ENCODE measurements at regions not wholly inside any gene's neighbourhood (a gene's known extent, or its start where the extent isn't known, plus 50 kb on each side); places are given as distances from the start of the nearest gene placed in this dataset.
"Not testable (repeated sequence)": the region's sequence is repeated elsewhere in the genome, so short reads cannot be mapped to it uniquely, and the experiment has no call there.

DNA sequence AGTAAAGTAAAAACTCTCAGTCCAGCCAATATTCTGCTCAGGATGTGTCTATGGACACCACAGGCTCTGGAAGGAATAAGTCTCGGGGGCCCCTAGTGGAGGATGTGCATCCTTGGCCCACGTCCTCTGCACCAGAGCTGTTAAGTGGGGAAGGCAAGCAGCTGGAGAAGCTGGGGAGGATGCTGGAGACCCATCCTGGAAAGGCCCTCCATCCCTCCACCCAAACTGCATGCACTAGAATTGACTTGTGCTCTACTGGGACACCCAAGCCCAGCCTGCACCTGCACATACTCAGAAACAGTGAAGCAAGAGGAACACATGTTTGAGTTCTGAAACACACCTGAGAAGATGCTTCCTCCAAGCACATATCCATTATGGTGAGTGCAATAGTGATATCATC, 307.8 kb downstream of the TSHZ3 start:
- TF ChIP-seq, protein P1, sequence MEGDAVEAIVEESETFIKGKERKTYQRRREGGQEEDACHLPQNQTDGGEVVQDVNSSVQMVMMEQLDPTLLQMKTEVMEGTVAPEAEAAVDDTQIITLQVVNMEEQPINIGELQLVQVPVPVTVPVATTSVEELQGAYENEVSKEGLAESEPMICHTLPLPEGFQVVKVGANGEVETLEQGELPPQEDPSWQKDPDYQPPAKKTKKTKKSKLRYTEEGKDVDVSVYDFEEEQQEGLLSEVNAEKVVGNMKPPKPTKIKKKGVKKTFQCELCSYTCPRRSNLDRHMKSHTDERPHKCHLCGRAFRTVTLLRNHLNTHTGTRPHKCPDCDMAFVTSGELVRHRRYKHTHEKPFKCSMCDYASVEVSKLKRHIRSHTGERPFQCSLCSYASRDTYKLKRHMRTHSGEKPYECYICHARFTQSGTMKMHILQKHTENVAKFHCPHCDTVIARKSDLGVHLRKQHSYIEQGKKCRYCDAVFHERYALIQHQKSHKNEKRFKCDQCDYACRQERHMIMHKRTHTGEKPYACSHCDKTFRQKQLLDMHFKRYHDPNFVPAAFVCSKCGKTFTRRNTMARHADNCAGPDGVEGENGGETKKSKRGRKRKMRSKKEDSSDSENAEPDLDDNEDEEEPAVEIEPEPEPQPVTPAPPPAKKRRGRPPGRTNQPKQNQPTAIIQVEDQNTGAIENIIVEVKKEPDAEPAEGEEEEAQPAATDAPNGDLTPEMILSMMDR (IDR thresholded peaks at IDR 0.05; ENCODE audit: unreplicated experiment), result no peak
- no TSS peak for BruUV-seq (replicated peaks)
- intact Hi-C loops (cut with micrococcal nuclease), result no loop called here
- H3K36me3 Mint-ChIP-seq (ENCODE audit: insufficient read depth, unreplicated experiment), result no peaks in the 10 kb centered on the region
- ChIA-PET CTCF (no interaction called here), POLR2A (no interaction called here)
- no peak overlapping the region for H3K27ac Mint-ChIP-seq (ENCODE audit: low read depth, unreplicated experiment)
- no peak for DNase-seq (ENCODE audit: unreplicated experiment)
- H3K9me3 Mint-ChIP-seq (ENCODE audit: unreplicated experiment), result peaks cover 22% of the 10 kb centered on the region
- H3K4me3 Mint-ChIP-seq (ENCODE audit: unreplicated experiment), result no peak overlapping the region
- no peaks in the 10 kb centered on the region for H3K27me3 Mint-ChIP-seq (ENCODE audit: insufficient read depth, unreplicated experiment)
- H3K4me1 Mint-ChIP-seq (ENCODE audit: insufficient read depth, unreplicated experiment), result no peaks in the 10 kb centered on the region

DNA sequence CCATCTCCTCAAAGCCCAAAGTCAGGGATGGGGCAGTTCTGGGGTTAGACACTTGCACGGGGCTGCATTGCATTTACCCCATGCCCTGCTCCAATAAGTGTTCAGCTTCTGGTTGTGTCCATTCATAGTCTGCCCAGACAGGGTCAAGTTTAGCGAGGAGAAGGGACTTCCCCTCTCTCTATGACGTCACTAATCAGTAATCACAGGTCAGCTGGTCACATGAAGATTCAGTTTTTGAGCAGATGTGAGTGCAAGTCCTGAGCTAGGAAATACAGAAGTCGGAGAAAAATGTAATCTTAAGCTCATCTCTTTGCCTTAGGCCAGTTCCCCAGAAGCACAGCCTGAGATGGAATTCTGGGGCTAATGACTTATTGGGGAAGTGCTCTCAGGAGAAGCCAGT, 310.1 kb downstream of the TSHZ3 start:
- no peaks in the 10 kb centered on the region for H3K4me1 Mint-ChIP-seq (ENCODE audit: insufficient read depth, unreplicated experiment)
- peaks cover 33% of the 10 kb centered on the region for H3K9me3 Mint-ChIP-seq (ENCODE audit: unreplicated experiment)
- H3K4me3 Mint-ChIP-seq (ENCODE audit: unreplicated experiment), result no peak overlapping the region
- TF ChIP-seq, protein P1 (IDR thresholded peaks at IDR 0.05; ENCODE audit: unreplicated experiment), result no peak
- H3K27ac Mint-ChIP-seq (ENCODE audit: low read depth, unreplicated experiment), result no peak overlapping the region
- no TSS peak for BruUV-seq (replicated peaks)
- intact Hi-C loops (cut with micrococcal nuclease), result no loop called here
- DNase-seq (ENCODE audit: unreplicated experiment), result no peak
- no peaks in the 10 kb centered on the region for H3K27me3 Mint-ChIP-seq (ENCODE audit: insufficient read depth, unreplicated experiment)
- ChIA-PET CTCF (interaction anchor here (0.6 kb wide), 1 partner anchor 1137 kb away, joined by 3 read pairs; no protein-coding TSS in a partner anchor), POLR2A (no interaction called here)
- no peaks in the 10 kb centered on the region for H3K36me3 Mint-ChIP-seq (ENCODE audit: insufficient read depth, unreplicated experiment)

DNA sequence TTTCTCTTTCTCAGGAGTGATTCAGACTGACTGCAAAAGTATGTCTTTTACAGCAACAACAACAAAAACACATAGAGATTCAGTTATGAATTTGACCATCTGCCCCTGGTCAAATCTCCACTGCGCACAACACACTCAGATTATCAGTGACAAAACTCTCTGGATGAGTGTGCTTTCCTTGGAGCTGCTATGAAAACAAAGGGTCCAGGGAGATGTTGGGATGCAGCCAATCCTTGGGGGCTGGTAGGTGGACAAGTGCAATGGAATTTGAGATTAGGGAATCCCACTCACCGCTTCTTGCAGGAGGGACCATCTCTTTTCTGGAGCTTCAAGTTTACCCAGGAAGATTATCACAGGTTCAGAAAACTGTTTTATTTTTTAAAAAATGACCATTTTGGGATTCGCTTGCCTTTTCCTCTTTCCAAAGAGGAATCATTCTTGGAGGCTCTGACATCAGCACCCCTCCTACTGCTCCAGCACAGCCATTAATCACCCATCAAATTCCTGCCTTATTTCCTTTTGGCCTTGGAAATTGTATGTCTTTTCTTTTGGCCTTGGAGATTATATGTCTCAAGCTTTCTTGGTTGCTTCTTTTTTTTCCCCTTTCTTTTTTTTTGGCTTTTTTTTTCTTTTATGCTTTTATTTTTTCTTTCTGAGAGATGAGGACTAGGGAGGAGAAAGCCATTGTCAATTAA, 311.8 kb downstream of the TSHZ3 start:
- Mint-ChIP-seq H3K27me3 (ENCODE audit: insufficient read depth, unreplicated experiment) (no peaks in the 10 kb centered on the region), H3K9me3 (ENCODE audit: unreplicated experiment) (peaks cover 39% of the 10 kb centered on the region), H3K4me1 (ENCODE audit: insufficient read depth, unreplicated experiment) (no peaks in the 10 kb centered on the region), H3K36me3 (ENCODE audit: insufficient read depth, unreplicated experiment) (no peaks in the 10 kb centered on the region), H3K27ac (ENCODE audit: low read depth, unreplicated experiment) (no peak overlapping the region), H3K4me3 (ENCODE audit: unreplicated experiment) (no peak overlapping the region)
- CTCF ChIA-PET, result no interaction called here
- intact Hi-C loops (cut with micrococcal nuclease), result no loop called here
- POLR2A ChIA-PET, result no interaction called here
- DNase-seq (ENCODE audit: unreplicated experiment), result no peak
- BruUV-seq (replicated peaks), result no TSS peak
- TF ChIP-seq, protein P1 (IDR thresholded peaks at IDR 0.05; ENCODE audit: unreplicated experiment), result no peak

DNA sequence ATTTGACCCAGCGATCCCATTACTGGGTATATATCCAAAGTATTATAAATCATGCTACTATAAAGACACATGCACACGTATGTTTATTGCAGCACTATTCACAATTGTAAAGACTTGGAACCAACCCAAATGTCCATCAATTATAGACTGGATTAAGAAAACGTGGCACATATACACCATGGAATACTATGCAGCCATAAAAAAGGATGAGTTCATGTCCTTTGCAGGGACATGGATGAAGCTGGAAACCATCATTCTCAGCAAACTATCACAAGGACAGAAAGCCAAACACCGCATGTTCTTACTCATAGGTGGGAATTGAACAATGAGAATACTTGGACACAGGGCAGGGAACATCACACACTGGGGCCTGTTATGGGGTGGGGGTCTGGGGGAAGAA, 317.8 kb downstream of the TSHZ3 start:
- H3K27ac Mint-ChIP-seq (ENCODE audit: low read depth, unreplicated experiment); CTCF ChIA-PET; intact Hi-C loops (cut with micrococcal nuclease); H3K4me1 Mint-ChIP-seq (ENCODE audit: insufficient read depth, unreplicated experiment); BruUV-seq (replicated peaks); H3K36me3 Mint-ChIP-seq (ENCODE audit: insufficient read depth, unreplicated experiment); H3K27me3 Mint-ChIP-seq (ENCODE audit: insufficient read depth, unreplicated experiment); POLR2A ChIA-PET; DNase-seq (ENCODE audit: unreplicated experiment); H3K4me3 Mint-ChIP-seq (ENCODE audit: unreplicated experiment): not testable (repeated sequence)
- peaks cover 54% of the 10 kb centered on the region for H3K9me3 Mint-ChIP-seq (ENCODE audit: unreplicated experiment)

DNA sequence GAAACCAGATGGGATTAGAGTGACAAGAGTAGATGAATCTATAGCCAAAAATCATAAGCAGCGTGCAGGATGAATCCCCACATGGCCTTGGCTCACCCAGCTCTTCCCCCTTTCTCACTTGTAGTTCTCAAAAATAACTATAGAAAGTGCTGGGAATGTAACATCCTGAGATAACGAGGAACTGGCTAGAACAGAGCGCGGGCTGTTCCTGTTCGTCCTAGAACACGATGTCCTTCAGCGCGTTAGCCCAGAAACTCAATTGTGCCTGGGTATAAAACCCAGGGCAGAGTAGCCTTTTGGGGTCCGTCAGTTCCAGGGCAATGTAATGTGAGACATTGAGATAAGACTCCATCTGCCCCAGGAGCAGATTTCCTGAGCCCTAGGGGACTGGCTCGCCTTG, 326.2 kb downstream of the TSHZ3 start:
- TF ChIP-seq, protein P1 (IDR thresholded peaks at IDR 0.05; ENCODE audit: unreplicated experiment), result no peak
- intact Hi-C loops (cut with micrococcal nuclease), result no loop called here
- Mint-ChIP-seq H3K4me1 (ENCODE audit: insufficient read depth, unreplicated experiment) (no peaks in the 10 kb centered on the region), H3K9me3 (ENCODE audit: unreplicated experiment) (peaks cover 50% of the 10 kb centered on the region), H3K4me3 (ENCODE audit: unreplicated experiment) (no peak overlapping the region), H3K27me3 (ENCODE audit: insufficient read depth, unreplicated experiment) (no peaks in the 10 kb centered on the region), H3K36me3 (ENCODE audit: insufficient read depth, unreplicated experiment) (no peaks in the 10 kb centered on the region), H3K27ac (ENCODE audit: low read depth, unreplicated experiment) (no peak overlapping the region)
- CTCF ChIA-PET, result no interaction called here
- no peak for DNase-seq (ENCODE audit: unreplicated experiment)
- POLR2A ChIA-PET, result no interaction called here
- BruUV-seq (replicated peaks), result no TSS peak
